Parathyroid adenoma (tissue), 2 donors: ENCODE measurements at regions not wholly inside any gene's neighbourhood (a gene's known extent, or its start where the extent isn't known, plus 50 kb on each side); places are given as distances from the start of the nearest gene placed in this dataset.

ENCODE experiments used
- H2AFZ ChIP-seq: fragments of 300-600 bp; sonication (generic); one replicate; pipeline ENCODE4 v1.7.0; 2017; ENCODE audit warnings: antibody characterized with exemption, mild to moderate bottlenecking
- H3K27ac ChIP-seq: fragments of 300-600 bp; sonication (generic); one replicate; pipeline ENCODE4 v1.7.0; 2017
- H3K27me3 ChIP-seq: fragments of 300-600 bp; sonication (generic); one replicate; pipeline ENCODE4 v1.7.0; 2017; ENCODE audit warnings: low read length; ENCODE audit not compliant: control insufficient read depth, insufficient read depth
- H3K36me3 ChIP-seq: fragments of 300-600 bp; sonication (generic); one replicate; pipeline ENCODE4 v1.7.0; 2017; ENCODE audit warnings: low read length; ENCODE audit not compliant: control insufficient read depth, insufficient read depth
- H3K4me1 ChIP-seq: fragments of 300-600 bp; sonication (generic); one replicate; pipeline ENCODE4 v1.7.0; 2017; ENCODE audit warnings: control low read depth
- H3K4me2 ChIP-seq: fragments of 300-600 bp; sonication (generic); one replicate; pipeline ENCODE4 v1.7.0; 2017; ENCODE audit warnings: low read length
- H3K4me3 ChIP-seq: fragments of 300-600 bp; sonication (generic); one replicate; pipeline ENCODE4 v1.7.0; 2017; ENCODE audit warnings: low read depth, low read length
- H3K79me2 ChIP-seq: fragments of 300-600 bp; sonication (generic); one replicate; pipeline ENCODE4 v1.7.0; 2017; ENCODE audit warnings: control low read depth
- H3K9ac ChIP-seq: fragments of 300-600 bp; sonication (generic); one replicate; pipeline ENCODE4 v1.7.0; 2017; ENCODE audit warnings: mild to moderate bottlenecking
- H3K9me3 ChIP-seq: fragments of 300-600 bp; sonication (generic); one replicate; pipeline ENCODE4 v1.7.0; 2017; ENCODE audit warnings: low read length; ENCODE audit not compliant: control insufficient read depth
- CTCF ChIP-seq: fragments of 300-600 bp; sonication (generic); IDR thresholded peaks from one replicate; pipeline ENCODE4 v1.7.0; 2017; ENCODE audit warnings: antibody characterized with exemption, mild to moderate bottlenecking
- donor health status: primary hyperparathyroidism.

GRCh38 chr9:108519437-108519836 lies 336.3 kb downstream of the ACTL7B start:
- no peak for TF ChIP-seq CTCF
- H3K4me1 ChIP-seq = no peaks in the 10 kb centered on the region
- no peaks in the 10 kb centered on the region for H3K79me2 ChIP-seq
- H3K4me3 ChIP-seq = no peak overlapping the region
- no peaks in the 10 kb centered on the region for H3K36me3 ChIP-seq
- no peak overlapping the region for H2AFZ ChIP-seq
- H3K27me3 ChIP-seq = no peaks in the 10 kb centered on the region
- H3K27ac ChIP-seq = no peak overlapping the region
- H3K9me3 ChIP-seq = no peaks in the 10 kb centered on the region
- no peak overlapping the region for H3K9ac ChIP-seq
- H3K4me2 ChIP-seq = no peak overlapping the region

- Histone ChIP-seq H3K27me3 (no peaks in the 10 kb centered on the region), H3K4me1 (no peaks in the 10 kb centered on the region), H2AFZ (no peak overlapping the region), H3K4me3 (no peak overlapping the region), H3K9me3 (no peaks in the 10 kb centered on the region), H3K4me2 (no peak overlapping the region), H3K27ac (no peak overlapping the region), H3K36me3 (no peaks in the 10 kb centered on the region), H3K9ac (no peak overlapping the region), H3K79me2 (no peaks in the 10 kb centered on the region)
- TF ChIP-seq CTCF = no peak
Observed at GRCh38 chr9:108517651-108518365, 338.0 kb downstream of the ACTL7B start.

- no peaks in the 10 kb centered on the region for H3K79me2 ChIP-seq
- H3K9me3 ChIP-seq = no peaks in the 10 kb centered on the region
- no peak overlapping the region for H3K4me3 ChIP-seq
- no peak for TF ChIP-seq CTCF
- H3K36me3 ChIP-seq = no peaks in the 10 kb centered on the region
- no peaks in the 10 kb centered on the region for H3K27me3 ChIP-seq
- H3K9ac ChIP-seq = no peak overlapping the region
- H3K4me2 ChIP-seq = no peak overlapping the region
- no peak overlapping the region for H2AFZ ChIP-seq
- no peak overlapping the region for H3K27ac ChIP-seq
- no peaks in the 10 kb centered on the region for H3K4me1 ChIP-seq
Observed at GRCh38 chr9:108516391-108516790, 339.4 kb downstream of the ACTL7B start.

GRCh38 chr9:108515856-108516255 lies 339.9 kb downstream of the ACTL7B start:
- no peaks in the 10 kb centered on the region for H3K79me2 ChIP-seq

More at GRCh38 chr9:108515856-108516255, 339.9 kb downstream of the ACTL7B start:
- Histone ChIP-seq H3K36me3 (no peaks in the 10 kb centered on the region), H3K4me2 (no peak overlapping the region), H2AFZ (no peak overlapping the region), H3K27me3 (no peaks in the 10 kb centered on the region), H3K4me3 (no peak overlapping the region), H3K9me3 (no peaks in the 10 kb centered on the region), H3K27ac (no peak overlapping the region), H3K9ac (no peak overlapping the region), H3K4me1 (no peaks in the 10 kb centered on the region)
- TF ChIP-seq CTCF = no peak
